HG03135 (cell line): ENCODE measurements at regions not wholly inside any gene's neighbourhood (a gene's known extent, or its start where the extent isn't known, plus 50 kb on each side); places are given as distances from the start of the nearest gene placed in this dataset.
"Not testable (repeated sequence)": the region's sequence is repeated elsewhere in the genome, so short reads cannot be mapped to it uniquely, and the experiment has no call there.

Experiments used
- ATAC-seq: cut with Tn5 transposase; IDR thresholded peaks from one replicate; pipeline ENCODE4 v1.9.1; 2021; ENCODE audit warnings: mild to moderate bottlenecking, moderate library complexity; ENCODE audit not compliant: unreplicated experiment

DNA sequence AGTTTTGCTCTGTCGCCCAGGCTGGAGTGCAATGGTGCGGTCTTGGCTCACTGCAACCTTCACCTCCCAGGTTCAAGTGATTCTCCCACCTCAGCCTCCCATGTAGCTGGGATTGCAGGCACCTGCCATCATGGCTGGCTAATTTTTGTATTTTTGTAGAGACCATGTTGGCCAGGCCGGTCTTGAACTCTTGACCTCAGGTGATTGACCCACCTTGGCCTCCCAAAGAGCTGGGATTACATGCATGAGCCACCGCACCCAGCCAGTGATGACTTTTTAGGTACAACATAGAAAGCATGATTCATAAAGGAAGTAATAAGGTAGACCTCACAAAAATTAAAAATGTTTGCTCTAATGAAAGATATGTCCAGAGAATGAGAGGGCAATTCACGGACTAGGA, 1119.1 kb downstream of the SUCLG1 start:
- ATAC-seq: not testable (repeated sequence)

DNA sequence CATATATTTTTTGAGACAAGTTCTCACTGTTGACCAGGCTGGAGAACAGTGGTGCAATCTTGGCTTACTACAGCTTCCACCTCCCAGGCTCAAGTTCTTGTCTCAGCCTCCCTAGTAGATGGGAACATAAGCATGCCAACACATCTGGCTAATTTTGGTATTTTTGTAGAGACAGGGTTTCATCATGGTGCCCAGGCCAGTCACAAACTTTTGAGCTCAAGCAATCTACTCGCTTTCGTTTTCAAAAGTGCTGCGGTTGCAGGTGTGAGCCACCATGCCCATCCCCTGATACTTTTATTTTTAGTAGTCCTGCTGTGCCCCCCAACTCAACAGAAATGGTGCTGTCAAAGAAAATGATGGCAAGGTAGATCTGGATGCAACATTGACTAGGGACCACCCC, 1127.3 kb downstream of the SUCLG1 start:
- no peak for ATAC-seq

DNA sequence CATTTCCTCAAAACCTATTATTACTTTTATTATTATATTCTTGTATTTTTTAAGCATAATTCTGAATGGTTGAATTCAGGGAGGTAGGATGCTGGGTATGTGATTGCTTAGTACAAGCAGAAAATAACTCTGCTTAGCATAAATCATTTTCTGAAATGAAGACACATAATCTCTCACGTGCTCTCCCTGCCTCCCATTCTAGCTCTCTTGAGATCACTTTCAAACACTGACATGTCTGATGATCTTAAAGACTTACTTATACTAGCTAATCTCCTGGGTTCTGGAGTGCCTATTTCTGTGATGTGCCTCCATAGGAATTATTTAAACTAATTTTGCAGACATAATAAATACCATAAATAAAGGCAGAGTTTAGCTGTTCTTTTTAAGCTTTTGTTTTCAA, 1136.0 kb downstream of the SUCLG1 start:
- ATAC-seq: no peak

DNA sequence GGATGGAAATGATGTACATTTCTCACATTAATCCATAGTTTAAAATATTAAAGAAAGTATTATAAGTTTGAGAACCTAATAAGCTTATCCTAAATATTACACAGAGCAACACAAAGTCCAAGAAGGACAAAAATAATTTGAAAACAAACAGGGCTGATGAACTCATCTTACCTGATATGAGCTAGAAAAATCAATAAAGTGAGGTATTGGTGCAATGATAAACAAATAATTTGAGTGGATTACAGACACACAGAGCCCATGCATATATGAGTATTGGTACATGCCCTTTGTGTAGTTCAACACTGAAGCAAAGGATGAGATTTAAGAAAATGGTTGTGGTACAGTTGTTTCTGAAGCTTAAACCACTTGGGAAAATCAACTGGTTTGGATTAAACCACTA, 1139.0 kb downstream of the SUCLG1 start:
- ATAC-seq: no peak

DNA sequence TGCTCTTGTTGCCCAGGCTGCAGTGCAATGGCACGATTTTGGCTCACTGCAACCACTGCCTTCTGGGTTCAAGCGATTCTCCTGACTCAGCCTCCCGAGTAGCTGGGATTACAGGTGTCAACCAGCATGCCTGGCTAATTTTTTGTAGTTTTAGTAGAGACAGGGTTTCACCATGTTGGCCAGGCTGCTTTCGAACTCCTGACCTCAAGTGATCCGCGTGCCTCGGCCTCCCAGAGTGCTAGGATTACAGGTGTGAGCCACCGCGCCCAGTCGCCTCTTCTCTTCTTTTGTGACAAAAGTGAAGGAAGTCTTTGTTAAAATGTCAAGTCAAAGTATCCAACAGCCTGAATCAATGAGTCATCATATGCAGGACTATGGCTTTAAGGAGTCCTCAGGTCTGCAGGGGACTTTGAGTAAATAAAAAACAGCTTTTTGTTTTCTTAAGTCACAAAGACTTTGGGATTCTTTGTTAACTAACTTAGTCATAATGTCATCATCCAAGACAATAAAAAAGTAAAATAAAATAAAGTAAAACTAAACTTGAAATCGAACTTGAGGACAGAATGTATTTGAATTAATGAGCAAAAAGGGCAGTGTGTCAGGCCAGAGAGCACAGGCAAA, 1153.2 kb downstream of the SUCLG1 start:
- no peak for ATAC-seq

DNA sequence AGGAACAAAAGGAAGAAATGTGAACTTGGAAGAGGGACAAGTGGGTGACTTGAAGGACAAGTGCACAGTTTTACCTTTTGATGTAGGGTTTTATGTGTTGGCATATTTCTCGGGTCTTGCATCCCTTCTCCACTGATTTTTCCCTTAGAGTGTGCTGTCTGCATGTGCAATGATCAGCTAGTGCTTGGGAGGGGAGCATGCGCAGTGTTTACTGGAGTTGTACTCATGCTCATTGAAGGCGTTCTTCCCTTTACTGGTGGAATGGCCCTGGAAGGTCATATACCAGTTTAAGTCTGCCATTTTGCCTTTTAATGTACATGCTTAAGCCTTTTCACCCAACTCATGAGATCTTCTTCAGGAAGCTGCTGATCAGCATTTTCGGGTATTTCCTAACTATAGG, 1168.0 kb downstream of the SUCLG1 start:
- ATAC-seq: no peak

DNA sequence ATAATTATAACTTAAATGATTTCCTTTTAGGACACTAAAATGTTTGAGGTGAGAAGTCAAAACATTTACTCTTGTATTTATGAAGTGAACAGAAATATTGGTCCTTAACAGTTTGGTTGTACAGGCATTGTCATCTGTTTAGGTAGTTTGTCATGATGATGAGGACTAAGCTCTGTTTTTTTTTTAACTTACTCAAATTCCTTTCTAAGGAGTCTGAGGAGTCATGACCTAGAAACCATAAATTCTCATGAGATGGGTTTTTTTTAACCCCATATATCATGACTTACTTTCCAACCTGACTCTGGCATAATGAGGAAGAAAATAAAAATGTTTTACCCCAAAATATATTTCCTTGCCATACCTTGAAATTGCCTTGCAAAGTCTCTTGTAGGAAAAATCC, 1176.2 kb downstream of the SUCLG1 start:
- ATAC-seq: no peak

DNA sequence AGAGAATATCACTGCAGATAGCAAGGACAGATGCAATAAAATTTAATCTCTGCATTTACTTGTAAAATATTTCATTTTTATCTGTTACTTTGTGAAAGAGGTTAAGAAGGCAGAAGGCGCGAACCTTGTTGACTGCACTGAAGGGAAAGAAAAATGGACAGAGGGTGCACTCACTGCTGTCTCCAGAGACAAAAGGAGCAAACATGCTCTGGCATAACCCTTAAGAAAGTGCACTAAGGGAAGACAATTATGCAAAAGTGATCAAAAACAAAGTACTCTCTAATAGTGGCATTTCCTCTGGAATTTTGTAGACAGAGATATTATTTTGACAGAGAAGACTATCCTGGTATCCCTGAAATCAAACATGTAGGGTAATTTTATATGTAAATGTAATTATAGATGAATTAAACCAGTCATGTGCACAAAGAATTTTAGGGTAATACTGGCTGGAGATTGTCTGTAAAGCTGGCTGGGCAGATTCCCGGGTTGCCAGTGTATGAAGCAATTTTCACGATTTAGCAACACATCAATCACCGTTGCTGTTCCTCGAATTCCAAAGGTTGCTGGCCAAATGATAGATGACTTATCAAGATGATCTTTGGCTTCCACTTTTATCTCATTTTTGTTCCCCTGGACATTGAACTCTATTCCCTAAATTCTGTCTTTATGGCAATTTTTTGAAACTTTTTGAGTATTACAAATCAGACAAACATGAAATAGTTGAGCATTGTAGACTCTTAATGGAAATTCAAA, 1176.9 kb downstream of the SUCLG1 start:
- ATAC-seq: no peak

DNA sequence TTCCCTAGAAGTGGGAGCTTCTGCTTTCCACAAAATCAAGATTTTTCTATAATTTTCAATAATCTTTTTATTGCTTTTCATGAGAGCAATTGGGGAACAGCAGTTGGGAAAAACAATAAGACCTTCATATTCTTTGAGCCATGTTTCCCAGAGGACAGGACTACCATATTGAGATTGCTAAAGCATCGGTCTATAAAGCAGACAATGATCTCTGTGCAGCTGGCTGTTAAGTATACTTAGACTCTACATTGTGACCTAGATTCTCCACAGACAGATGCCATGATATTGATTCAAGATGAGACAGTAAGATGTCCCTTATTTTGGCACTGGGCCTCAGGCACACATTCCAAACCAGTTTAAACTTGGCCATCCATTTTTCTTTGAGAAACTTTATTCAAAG, 1178.7 kb downstream of the SUCLG1 start:
- no peak for ATAC-seq

DNA sequence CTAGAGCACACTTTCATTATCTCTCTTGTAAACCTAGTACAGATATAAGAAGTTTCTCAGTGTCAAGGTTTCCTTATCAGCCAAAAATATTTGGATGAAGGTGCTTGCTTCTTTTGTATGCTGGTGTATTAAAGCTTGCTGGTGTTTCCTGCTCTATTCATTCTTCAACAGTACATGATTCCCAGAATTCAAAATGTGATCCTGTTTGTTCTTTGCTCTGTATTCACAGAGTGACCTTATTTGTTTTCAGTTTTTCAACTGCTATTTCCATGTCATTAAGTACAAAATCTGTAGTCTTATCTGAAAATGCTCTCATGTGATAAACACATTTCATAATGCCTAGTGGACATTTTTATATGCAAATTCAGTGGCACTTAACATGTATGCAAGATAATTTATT, 1185.8 kb downstream of the SUCLG1 start:
- no peak for ATAC-seq

DNA sequence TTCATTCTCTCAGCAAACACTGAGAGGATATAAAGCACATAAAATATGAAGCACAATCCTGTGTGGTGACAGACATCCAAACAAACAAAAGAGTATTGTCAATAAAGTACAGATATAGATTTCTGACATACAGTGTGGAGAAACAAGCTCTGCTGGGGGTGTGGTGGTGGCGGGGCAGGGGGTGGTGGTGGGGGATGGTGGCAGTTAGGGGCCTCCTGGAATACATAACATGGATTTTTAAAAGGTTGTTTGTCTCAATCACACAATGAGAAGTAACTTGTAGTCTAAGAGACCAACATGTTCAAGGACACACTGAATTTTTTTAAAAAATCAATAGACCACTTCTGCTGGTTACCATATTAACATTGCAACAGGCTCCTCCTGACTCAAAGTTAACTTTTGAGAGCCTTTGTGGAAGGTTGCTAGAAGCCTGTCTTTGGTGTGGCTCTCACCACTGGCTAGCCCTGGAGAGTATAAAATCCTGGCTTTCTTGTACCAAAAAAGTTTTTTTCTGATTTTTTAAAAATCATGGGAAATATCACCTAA, 1197.4 kb downstream of the SUCLG1 start:
- ATAC-seq: no peak

DNA sequence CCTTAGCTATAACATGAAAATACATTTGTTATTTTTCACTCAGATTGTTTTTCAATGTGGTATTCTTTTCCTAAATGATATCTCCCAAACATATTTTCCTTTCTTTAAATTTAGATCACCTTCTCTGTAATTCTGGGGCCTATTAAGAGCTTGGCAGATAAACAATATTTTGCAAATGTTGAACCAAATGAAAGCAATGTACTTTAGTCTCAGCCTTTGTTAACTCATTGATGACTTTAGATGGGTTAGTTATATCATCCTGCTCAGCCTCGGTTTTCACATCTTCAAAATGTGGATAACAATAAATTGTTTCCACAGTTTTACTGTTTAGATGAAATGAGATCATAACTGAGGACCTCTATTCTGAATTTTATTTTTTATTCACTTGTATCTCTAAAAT, 1205.2 kb downstream of the SUCLG1 start:
- ATAC-seq: no peak

DNA sequence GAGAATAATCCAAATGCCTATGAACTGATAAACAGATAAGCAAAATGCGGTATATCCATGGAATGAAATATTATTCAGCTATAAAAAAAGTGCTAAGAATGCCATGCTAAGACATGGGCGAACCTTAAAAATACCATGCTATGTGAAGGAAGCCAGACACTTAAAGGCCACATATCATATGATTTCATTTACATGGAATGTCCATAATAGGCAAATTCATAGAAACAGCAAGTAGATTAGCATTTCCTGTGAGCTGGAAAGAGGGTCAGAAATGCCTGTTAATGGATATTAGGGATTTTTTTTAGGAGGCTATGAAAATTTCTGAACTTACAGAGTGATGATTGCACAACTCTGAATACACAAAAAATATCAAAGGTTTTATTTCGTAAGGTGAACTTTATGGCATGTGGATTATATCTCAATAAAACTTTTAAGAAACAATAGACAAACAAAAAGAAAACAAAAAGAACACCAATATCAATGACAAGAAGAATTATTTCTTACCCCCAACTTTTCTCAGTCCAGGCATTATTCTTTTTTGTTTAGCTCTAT, 1207.7 kb downstream of the SUCLG1 start:
- no peak for ATAC-seq

DNA sequence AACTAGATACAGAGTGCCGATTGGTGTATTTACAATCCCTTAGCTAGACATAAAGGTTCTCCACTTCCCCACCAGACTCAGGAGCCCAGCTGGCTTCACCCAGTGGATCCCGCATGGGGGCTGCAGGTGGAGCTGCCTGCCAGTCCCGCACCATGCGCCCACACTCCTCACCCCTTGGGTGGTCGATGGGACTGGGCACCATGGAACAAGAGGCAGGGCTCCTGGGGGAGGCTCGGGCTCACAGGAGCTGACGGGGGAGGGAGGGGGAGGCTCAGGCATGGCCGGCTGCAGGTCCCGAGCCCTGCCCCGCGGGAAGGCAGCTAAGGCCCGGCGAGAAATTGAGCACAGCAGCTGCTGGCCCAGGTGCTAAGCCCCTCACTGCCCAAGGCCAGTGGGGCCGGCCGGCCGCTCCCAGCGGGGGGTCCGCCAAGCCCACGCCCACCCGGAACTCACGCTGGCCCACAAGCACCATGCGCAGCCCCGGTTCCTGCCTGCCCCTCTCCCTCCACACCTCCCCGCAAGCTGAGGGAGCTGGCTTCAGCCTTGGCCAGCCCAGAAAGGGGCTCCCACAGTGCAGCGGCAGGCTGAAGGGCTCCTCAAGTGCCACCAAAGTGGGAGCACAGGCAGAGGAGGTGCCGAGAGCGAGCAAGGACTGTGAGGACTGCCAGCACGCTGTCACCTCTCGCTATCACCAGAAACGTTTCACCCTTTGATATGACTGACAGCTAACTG, 1213.1 kb downstream of the SUCLG1 start:
- not testable (repeated sequence) for ATAC-seq

DNA sequence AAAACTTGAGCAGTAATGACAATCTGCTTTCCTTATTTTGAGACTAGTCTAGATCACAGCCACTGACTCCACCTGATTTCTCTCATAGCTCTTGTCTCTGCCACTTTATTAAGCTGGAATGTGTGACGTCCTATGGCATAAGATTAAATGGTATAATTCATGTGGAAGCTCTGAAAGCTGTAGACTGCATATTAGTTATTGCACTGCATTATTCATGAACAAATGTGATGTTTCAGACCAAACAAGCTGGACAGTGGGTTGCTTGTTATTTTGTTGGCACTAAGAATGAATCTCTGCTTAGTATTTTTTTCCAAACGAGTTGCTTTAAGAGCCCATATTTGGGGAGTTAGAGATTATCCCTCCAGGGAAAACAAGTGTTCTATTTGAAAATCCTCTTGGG, 1218.5 kb downstream of the SUCLG1 start:
- ATAC-seq: no peak

DNA sequence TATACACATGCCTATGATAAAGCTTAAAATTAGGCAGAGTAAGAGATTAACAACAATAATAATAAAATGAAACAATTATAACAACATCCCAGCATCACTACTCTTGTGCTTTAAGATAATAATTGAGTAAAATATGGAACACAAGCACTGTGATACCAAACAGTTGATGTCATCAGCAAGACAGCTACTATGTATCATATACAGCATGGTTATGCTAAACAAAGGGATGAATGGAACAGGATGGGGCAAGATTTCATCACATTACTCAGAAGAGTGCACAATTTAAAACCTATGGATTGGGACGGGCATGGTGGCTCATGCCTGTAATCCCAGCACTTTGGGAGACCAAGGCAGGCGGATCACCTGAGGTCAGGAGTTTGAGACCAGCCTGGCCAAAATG, 1221.0 kb downstream of the SUCLG1 start:
- no peak for ATAC-seq

DNA sequence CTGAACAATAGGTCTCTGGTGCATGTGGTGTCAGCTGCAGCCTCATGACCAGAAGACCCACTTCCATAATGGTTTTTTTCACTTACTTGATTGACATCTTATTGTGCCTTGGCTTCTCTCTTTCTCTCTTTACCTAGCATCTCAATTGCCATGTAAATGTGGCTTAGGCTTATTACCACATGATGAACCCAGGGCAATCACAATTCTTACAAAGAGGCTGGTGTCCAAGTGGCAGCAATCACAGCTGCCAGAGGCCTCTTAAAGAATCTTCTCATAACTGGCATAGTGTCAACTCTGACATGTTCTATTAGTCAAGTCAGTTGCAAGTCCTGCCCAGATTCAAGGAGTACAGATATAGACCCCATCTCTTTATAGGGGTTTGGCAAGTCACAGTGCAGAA, 1224.8 kb downstream of the SUCLG1 start:
- no peak for ATAC-seq

DNA sequence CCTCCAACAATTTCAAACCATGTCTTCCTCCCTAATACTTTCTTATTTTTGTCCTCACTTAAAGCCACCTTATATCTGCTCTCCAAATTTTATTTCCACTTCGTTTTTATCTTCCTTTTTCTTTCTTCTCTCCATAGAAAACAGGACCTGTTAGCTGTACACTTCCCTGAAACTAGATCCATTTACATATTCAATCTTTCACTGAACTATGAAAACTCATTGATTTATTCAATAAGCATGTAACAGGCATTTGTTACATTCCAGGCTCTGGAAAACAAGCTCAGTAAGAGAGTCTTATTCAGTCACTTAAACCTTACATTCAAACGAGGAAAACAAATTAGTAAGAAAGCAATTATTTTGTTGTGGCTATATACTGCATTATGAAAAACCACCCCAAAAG, 1225.3 kb downstream of the SUCLG1 start:
- no peak for ATAC-seq

DNA sequence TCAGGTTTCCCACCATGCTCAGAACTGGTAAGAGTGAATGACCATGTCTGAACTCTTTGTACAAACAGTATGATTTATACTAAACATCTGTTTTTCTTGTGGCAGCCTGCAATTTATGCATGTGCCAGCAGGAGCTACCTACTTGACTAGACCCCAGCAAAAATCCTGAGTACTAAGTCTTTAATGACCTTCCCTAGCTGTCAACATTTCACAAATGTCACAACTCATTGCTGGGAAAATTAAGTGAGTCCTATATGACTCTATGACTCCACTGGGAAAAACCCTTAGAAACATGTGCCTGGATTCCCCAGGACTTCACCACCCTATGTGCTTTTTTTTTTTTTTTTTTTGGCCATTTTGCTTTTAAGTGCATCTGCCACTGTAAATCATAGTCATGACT, 1225.8 kb downstream of the SUCLG1 start:
- no peak for ATAC-seq

DNA sequence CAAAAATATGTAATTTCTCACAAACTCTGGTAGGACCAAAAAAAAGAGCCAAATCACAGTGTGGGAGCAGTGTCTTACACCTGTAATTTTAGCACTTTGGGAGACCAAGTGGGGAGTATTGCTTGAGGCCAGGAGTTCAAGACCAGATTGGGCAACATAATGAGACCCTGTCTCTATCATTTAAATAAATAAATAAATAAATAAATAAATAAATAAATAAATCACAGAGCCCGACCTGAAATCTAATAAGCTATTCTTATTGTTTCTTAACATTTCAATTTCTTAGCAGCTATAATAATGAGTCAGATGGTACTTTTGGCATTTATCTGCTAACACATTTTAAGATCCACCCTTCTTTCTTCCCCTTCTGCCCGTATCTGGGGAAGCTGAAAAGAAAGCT, 1229.6 kb downstream of the SUCLG1 start:
- no peak for ATAC-seq

DNA sequence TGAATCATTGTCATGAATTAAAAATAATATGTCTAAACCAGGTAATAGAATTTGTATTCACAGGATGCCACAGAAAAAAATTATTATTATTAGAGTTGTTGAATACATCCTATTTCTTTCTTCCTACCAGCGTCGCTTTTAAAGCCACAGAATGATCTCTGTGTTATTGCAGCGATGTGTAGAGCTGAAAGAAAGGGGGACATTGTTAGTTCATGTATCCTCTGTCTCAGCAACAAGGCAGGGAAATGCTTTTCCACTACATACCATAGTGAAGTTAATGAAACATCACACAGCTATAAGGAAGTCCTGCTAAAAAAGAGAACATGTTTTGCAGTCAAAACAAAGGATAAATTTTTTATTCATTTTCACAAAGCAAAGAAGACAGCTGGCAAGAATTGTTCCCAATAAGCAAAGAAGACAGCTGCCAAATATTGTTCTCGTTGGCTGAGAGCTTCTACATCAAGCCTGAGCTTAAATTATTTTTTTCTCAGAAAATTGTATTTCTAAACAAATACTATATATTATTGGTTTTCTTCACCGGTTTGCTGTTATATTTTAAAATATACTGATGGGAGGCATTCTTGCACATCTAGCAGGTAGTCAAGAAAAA, 1234.4 kb downstream of the SUCLG1 start:
- no peak for ATAC-seq
